ENCODE measurements at regions not wholly inside any gene's neighbourhood (a gene's known extent, or its start where the extent isn't known, plus 50 kb on each side); places are given as distances from the start of the nearest gene placed in this dataset.
A peak's percentile ranks its signal among the peaks of the same experiment; 100 is the strongest.

DNA sequence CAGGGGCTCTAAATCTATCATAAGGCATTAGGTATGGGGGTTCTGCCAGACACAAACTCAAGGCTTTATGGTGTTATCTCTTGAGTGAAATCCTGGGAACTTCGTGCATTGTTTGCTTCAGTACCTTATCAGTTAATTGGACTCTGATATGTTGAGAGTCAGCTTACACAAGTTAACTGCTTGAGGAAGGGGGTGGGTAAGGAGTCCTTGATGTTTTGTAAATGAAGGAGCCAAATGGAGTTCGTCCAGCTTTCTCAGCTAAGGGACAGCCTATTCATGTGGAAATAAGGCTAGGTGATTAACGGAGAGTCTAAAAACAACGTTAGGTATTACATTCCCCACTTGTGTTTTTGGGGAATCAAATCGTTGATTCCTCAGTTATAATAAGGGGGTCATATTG lies 157.4 kb downstream of the TRIM27 start:
- DNase-seq (ENCODE audit: low read depth in 2 of 2), result no peak

- no peak for DNase-seq (ENCODE audit: low read depth in 2 of 2)
Measured at GRCh38 chr6:28767133-28767532, 156.7 kb downstream of the TRIM27 start.

DNA sequence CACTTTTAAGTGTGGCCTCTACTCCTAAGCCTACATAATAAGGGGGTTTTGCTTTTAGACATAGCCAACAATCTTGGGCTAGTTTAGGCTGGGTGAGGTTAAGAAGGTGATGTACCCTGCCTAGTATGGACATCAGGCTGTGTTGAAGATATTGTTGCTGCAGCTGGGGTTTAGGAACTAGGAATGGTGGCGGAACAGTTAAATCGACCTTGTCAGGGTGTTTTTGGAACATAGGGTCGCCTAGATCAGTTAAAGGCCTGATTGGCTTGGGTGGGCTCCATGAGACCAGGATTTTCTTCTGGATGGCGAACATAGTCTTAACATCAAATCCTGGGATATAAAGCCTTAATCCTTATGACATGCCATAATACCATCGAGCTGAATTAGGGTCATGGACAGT lies 156.1 kb downstream of the TRIM27 start:
- no peak for DNase-seq (ENCODE audit: low read depth in 2 of 2)

- no peak for DNase-seq (ENCODE audit: low read depth in 2 of 2)
Measured at GRCh38 chr6:28768187-28768913, 155.4 kb downstream of the TRIM27 start.

GRCh38 chr6:28769626-28770402 lies 154.0 kb downstream of the TRIM27 start:
- peak in 1 of 2 donors; percentile 22 for DNase-seq (ENCODE audit: low read depth in 2 of 2)

- DNase-seq (ENCODE audit: low read depth in 2 of 2), result no peak
Measured at GRCh38 chr6:28770732-28771131, 153.1 kb downstream of the TRIM27 start.

- DNase-seq (ENCODE audit: low read depth in 2 of 2), result no peak
Measured at GRCh38 chr6:28771401-28772267, 152.2 kb downstream of the TRIM27 start.

DNA sequence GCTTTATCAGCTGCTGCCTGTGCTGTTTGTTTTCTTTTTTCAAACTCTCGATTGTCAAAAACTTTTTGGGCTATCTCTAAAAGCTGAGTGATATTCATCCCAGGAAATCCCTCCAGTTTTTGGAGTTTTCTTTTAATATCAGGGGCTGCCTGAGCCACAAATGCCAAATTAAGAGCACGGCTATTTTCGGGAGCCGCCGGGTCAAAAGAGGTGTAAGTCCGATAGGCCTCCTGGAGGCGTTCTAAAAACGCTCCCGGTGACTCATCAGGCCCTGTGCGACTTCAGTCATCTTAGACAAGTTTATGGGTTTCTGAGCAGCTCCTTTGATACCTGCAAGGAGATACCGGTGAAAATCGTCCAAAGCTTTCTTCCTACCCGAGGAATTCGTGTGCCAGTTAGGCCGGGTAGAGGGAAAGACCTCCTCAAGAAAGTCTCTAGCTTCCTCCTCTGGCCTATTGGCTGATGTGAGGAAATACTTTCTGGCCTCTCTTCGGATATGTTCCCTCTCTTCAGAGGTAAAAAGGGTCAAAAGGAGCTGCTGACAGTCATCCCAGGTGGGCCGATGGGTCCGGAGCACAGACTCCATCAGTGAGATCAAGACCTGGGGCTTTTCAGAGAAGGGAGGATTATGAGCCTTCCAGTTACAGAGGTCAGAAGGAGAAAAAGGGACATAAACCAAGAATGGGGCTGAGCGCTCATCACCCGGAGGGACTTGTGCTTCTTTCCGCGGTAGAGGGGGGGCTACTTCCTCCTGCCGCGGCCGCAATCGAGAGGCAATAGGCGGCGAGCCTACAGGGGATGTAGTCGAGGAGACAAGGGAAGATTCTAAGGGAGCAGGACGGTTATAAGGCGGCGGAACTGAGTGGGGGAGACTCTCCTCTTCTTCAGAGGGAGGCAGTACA lies 151.1 kb downstream of the TRIM27 start:
- DNase-seq (ENCODE audit: low read depth in 2 of 2), result no peak

- no peak for DNase-seq (ENCODE audit: low read depth in 2 of 2)
Measured at GRCh38 chr6:28774292-28775051, 149.3 kb downstream of the TRIM27 start.

- DNase-seq (ENCODE audit: low read depth in 2 of 2), result no peak
Measured at GRCh38 chr6:28775052-28775376, 148.8 kb downstream of the TRIM27 start.

DNA sequence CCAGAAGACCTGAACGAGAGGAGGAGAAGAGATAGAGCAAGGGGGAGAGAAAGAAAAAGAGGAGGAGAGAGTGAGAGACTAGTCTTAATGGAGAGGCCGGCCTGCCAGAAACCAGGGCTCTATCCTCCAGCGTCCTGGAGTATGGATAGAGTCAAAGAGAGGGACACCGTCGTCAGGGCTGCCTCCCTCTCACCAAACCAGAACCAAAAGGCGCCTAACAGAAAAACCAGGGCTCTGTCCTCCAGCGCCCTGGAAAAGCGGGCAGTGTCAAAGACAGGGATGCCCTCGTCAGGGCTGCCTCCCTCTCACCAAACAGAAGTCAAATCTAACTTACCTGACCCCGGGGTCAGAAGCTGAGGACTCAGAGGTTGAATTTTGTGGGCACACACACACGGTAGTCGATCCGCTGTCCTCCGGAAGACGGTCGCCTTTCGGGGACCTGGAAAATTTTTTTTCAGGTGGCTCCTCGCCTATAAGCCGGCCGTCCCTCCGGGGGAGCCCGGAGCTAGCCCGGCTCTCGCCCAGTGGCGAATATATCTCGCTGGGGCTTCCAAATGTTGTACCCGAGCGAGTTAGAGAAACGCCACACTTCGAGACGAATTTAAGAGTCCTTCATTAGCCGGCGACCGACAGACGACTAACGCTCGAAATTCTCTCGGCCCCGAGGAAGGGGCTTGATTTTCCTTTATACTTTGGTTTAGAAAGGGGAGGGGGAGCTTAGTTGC lies 148.2 kb downstream of the TRIM27 start:
- no peak for DNase-seq (ENCODE audit: low read depth in 2 of 2)

GRCh38 chr6:28776269-28777146 lies 147.3 kb downstream of the TRIM27 start:
- DNase-seq (ENCODE audit: low read depth in 2 of 2), result no peak

DNA sequence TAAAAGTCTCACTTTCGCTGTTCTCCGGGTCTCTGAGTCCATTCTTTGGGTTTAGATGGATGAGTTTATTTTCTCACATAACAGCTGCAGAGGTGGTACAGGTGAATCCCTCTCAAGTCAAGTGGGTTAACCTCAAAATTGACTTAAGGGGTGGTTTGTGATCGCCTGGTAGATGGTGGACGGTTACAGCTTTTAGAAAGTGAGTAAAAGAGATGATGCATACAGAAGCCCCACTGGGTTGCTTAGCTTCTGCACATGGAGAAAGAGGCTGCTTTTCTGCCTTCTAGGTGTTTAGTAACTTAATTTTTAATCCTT lies 146.7 kb downstream of the TRIM27 start:
- DNase-seq (ENCODE audit: low read depth in 2 of 2), result no peak

DNA sequence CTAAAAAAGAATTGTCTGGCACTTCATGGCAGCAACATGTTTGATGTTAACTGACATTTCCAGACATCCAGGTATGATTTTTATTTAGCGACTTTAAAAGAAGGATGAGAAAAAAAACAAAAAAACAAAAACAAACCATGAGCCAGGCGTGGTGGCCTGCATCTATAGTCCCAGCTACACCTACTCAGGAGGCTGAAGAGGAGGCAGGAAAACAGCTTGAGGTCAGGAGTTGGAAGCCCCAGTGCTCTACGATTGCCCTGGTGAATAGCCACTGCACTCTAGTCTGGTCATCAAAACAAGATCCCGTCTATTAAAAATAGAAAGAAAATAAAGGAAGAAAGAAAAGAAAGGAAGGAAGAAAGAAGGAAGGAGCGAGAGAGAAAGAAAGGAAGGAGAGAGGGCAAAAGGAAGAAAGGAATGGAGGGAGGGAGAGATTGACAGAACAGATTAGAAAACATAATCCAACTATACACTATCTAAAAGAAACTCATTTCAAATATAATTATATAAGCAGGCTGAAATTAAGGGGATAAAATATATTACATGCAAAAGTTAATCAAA lies 141.6 kb downstream of the TRIM27 start:
- DNase-seq (ENCODE audit: low read depth in 2 of 2), result no peak

- no peak for DNase-seq (ENCODE audit: low read depth in 2 of 2)
Measured at GRCh38 chr6:28785962-28786679, 137.7 kb downstream of the TRIM27 start.

DNA sequence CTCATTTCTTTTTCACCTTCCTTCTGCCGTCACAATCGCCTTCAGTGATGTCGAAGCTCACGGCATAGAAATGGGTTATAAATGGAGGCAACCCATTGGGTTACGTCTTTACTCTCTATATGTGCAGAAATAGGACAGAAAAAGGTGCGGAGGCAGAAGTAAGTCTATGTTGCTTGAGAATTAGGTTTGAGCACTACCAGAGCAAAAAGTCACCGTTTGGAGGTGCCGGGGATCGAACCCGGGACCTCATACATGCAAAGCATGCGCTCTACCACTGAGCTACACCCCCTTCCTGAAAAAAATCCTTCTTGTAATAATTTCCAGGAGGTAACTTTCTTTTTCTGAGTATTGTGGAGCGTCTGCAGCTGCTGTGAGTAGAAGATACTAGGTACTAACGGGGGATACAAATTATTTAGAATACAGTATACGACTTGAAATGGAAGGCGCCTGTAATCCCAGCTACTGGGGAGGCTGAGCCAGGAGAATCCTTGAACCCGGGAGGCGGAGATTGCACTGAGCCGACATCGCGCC lies 134.2 kb downstream of the TRIM27 start:
- DNase-seq (ENCODE audit: low read depth in 2 of 2), result peak; percentile 39 to 60

GRCh38 chr6:28791002-28791383 lies 132.8 kb downstream of the TRIM27 start:
- no peak for DNase-seq (ENCODE audit: low read depth in 2 of 2)
